ENCODE measurements at regions not wholly inside any gene's neighbourhood (a gene's known extent, or its start where the extent isn't known, plus 50 kb on each side); places are given as distances from the start of the nearest gene placed in this dataset.

- TF ChIP-seq, protein P1, sequence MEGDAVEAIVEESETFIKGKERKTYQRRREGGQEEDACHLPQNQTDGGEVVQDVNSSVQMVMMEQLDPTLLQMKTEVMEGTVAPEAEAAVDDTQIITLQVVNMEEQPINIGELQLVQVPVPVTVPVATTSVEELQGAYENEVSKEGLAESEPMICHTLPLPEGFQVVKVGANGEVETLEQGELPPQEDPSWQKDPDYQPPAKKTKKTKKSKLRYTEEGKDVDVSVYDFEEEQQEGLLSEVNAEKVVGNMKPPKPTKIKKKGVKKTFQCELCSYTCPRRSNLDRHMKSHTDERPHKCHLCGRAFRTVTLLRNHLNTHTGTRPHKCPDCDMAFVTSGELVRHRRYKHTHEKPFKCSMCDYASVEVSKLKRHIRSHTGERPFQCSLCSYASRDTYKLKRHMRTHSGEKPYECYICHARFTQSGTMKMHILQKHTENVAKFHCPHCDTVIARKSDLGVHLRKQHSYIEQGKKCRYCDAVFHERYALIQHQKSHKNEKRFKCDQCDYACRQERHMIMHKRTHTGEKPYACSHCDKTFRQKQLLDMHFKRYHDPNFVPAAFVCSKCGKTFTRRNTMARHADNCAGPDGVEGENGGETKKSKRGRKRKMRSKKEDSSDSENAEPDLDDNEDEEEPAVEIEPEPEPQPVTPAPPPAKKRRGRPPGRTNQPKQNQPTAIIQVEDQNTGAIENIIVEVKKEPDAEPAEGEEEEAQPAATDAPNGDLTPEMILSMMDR (conservative IDR thresholded peaks at IDR 0.05; ENCODE audit: low read depth, low read length) = no peak
- TF ChIP-seq EZH2 (IDR thresholded peaks at IDR 0.05; ENCODE audit: low read length, unreplicated experiment) = no peak
Observed at GRCh38 chr13:73433890-73434289, 375.1 kb downstream of the KLF5 start.

All from PC-3 (cell line).